MCF 10A (cell line): ENCODE measurements at regions not wholly inside any gene's neighbourhood (a gene's known extent, or its start where the extent isn't known, plus 50 kb on each side); places are given as distances from the start of the nearest gene placed in this dataset.

Experiments
- BruUV-seq: library from RNA; stranded (reverse); fragments of 400-500 nt; replicated peaks from 2 replicates; lab custom pipeline; 2021; lab: Mats Ljungman, UMichigan
- CTCF ChIA-PET: fragments of 300-600 bp; sonication (Branson Sonifier 250); formaldehyde crosslinking; extraction: SDS; loops from one replicate; lab custom pipeline; 2021; ENCODE audit warnings: antibody characterized with exemption, inconsistent platforms; lab: Yijun Ruan, JAX
- POLR2A ChIA-PET: fragments of 300-600, 350-650 bp; sonication (Branson Sonifier 250); formaldehyde crosslinking; extraction: SDS; loops from one replicate; lab custom pipeline; 2020; ENCODE audit warnings: antibody characterized with exemption, inconsistent platforms; lab: Yijun Ruan, JAX
- DNase-seq: peaks from one replicate; pipeline ENCODE4 v3.0.0-alpha.2; 2018; ENCODE audit not compliant: unreplicated experiment
- H3K27ac Mint-ChIP-seq: one replicate; pipeline ENCODE4 v1.8.0; 2022; ENCODE audit warnings: mild to moderate bottlenecking, low read depth, mixed read lengths; ENCODE audit not compliant: unreplicated experiment
- H3K27me3 Mint-ChIP-seq: one replicate; pipeline ENCODE4 v1.8.0; 2022; ENCODE audit warnings: mixed read lengths; ENCODE audit not compliant: insufficient read depth, unreplicated experiment
- H3K36me3 Mint-ChIP-seq: one replicate; pipeline ENCODE4 v1.8.0; 2022; ENCODE audit warnings: mild to moderate bottlenecking, moderate library complexity, mixed read lengths; ENCODE audit not compliant: insufficient read depth, unreplicated experiment
- H3K4me1 Mint-ChIP-seq: one replicate; pipeline ENCODE4 v1.8.0; 2022; ENCODE audit warnings: mixed read lengths; ENCODE audit not compliant: insufficient read depth, unreplicated experiment
- H3K4me3 Mint-ChIP-seq: one replicate; pipeline ENCODE4 v1.8.0; 2022; ENCODE audit warnings: mild to moderate bottlenecking, moderate library complexity, mixed read lengths; ENCODE audit not compliant: unreplicated experiment
- H3K9me3 Mint-ChIP-seq: one replicate; pipeline ENCODE4 v1.8.0; 2022; ENCODE audit warnings: mixed read lengths; ENCODE audit not compliant: unreplicated experiment
- CTCF ChIP-seq: fragments of 200-600 bp; IDR thresholded peaks from one replicate; pipeline ENCODE4 v1.8.0; 2022; ENCODE audit warnings: antibody characterized with exemption, mild to moderate bottlenecking; ENCODE audit not compliant: unreplicated experiment
- intact Hi-C: fragments of 100-400 bp; cut with micrococcal nuclease; formaldehyde crosslinking; loops from 2 replicates; pipeline ENCODE4 v1.14.1; 2022

GRCh38 chr9:30476826-30477225 lies 1907.6 kb upstream of the ACO1 start:
- intact Hi-C loops, result no loop called here
- peaks cover 7% of the 10 kb centered on the region for H3K4me1 Mint-ChIP-seq
- no peak overlapping the region for H3K4me3 Mint-ChIP-seq
- BruUV-seq, result no TSS peak
- H3K9me3 Mint-ChIP-seq, result no peaks in the 10 kb centered on the region
- ChIA-PET POLR2A (no interaction called here), CTCF (no interaction called here)
- no peak for TF ChIP-seq CTCF
- DNase-seq, result no peak
- H3K27me3 Mint-ChIP-seq, result peaks cover 9% of the 10 kb centered on the region
- no peak overlapping the region for H3K27ac Mint-ChIP-seq
- H3K36me3 Mint-ChIP-seq, result no peaks in the 10 kb centered on the region

GRCh38 chr9:30478684-30479083 lies 1905.8 kb upstream of the ACO1 start:
- Mint-ChIP-seq H3K9me3 (no peaks in the 10 kb centered on the region), H3K27me3 (peaks cover 23% of the 10 kb centered on the region), H3K4me3 (no peak overlapping the region), H3K36me3 (no peaks in the 10 kb centered on the region), H3K4me1 (no peaks in the 10 kb centered on the region), H3K27ac (no peak overlapping the region)
- no TSS peak for BruUV-seq
- intact Hi-C loops, result no loop called here
- no peak for TF ChIP-seq CTCF
- DNase-seq, result no peak
- CTCF ChIA-PET, result no interaction called here
- POLR2A ChIA-PET, result no interaction called here

- ChIA-PET CTCF (no interaction called here), POLR2A (no interaction called here)
- Mint-ChIP-seq H3K4me1 (no peaks in the 10 kb centered on the region), H3K27ac (no peak overlapping the region), H3K36me3 (no peaks in the 10 kb centered on the region), H3K9me3 (no peaks in the 10 kb centered on the region), H3K4me3 (no peak overlapping the region), H3K27me3 (peaks cover 50% of the 10 kb centered on the region)
- intact Hi-C loops, result no loop called here
- BruUV-seq, result no TSS peak
- DNase-seq, result no peak
- no peak for TF ChIP-seq CTCF
Observed at GRCh38 chr9:30482499-30482898, 1901.9 kb upstream of the ACO1 start.

- no TSS peak for BruUV-seq
Observed at GRCh38 chr9:30484690-30485089, 1899.8 kb upstream of the ACO1 start.

More at GRCh38 chr9:30484690-30485089, 1899.8 kb upstream of the ACO1 start:
- Mint-ChIP-seq H3K4me1 (no peaks in the 10 kb centered on the region), H3K27ac (no peak overlapping the region), H3K4me3 (no peak overlapping the region), H3K9me3 (no peaks in the 10 kb centered on the region), H3K27me3 (peaks cover 58% of the 10 kb centered on the region), H3K36me3 (no peaks in the 10 kb centered on the region)
- POLR2A ChIA-PET, result interaction anchor here (0.6 to 1.1 kb wide), 2 partner anchors 22 to 1218 kb away, joined by 3 read pairs; no protein-coding TSS in a partner anchor
- DNase-seq, result no peak
- no peak for TF ChIP-seq CTCF
- CTCF ChIA-PET, result no interaction called here
- intact Hi-C loops, result no loop called here
